ENCODE measurements at regions not wholly inside any gene's neighbourhood (a gene's known extent, or its start where the extent isn't known, plus 50 kb on each side); places are given as distances from the start of the nearest gene placed in this dataset.

DNA sequence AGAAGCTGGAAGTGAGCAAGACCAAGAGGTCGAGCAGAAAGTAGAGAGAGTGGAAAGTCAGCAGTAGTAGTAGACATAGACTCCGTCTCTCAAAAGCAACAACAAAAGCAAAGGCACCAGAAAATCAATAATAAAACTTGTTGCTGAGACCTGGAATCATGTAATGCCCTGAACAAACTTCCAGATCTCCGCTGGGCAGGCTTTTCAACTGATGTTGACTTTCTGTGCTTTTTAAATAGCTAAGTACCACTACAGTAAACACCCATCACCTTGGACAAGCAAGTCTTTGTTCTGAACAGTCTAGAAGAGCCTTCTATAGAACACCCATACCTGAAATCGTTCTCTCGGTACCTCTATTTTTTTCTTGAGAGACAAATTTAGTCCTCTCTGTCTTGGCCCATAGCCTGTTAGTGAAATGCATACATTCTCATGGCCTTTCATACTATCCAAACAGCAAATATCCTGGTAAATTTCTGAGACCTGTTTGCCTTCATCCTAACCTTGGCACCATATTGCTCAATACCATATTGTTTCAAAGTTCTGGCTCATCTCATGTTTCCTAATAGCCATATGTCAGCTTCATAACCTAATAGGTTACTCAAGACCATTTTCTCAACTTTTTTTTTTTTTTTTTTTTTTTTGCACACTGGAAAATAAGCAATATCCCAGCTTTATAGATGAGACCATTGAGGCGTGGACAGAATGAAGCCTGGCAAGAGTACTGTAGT lies 200.6 kb upstream of the RBPJ start:
- TF ChIP-seq POU5F1 (IDR thresholded peaks at IDR 0.05; ENCODE audit: low read depth, low read length) (no peak), ZNF274 (IDR thresholded peaks at IDR 0.05; ENCODE audit: borderline replicate concordance, extremely low read depth, low read length) (no peak), TAF1 (IDR thresholded peaks at IDR 0.05; ENCODE audit: low read depth, low read length) (no peak), YY1 (IDR thresholded peaks at IDR 0.05; ENCODE audit: low read depth, low read length) (no peak), SUZ12 (IDR thresholded peaks at IDR 0.05; ENCODE audit: low read length) (no peak), CREB1 (IDR thresholded peaks at IDR 0.05) (no peak), POLR2A (IDR thresholded peaks at IDR 0.05; ENCODE audit: control extremely low read depth in 1 of 2, low read depth in 2 of 2, low read length in 2 of 2) (no peak), JUN (IDR thresholded peaks at IDR 0.05; ENCODE audit: low read depth, low read length) (no peak), POLR2AphosphoS5 (IDR thresholded peaks at IDR 0.05; ENCODE audit: low read depth, low read length) (no peak), EP300 (IDR thresholded peaks at IDR 0.05; ENCODE audit: borderline replicate concordance in 1 of 2, low read depth in 2 of 2, low read length in 2 of 2) (no peak), CEBPB (IDR thresholded peaks at IDR 0.05; ENCODE audit: low read depth, low read length) (no peak), CBX5 (IDR thresholded peaks at IDR 0.05; ENCODE audit: low read depth, low read length) (no peak), RFX5 (IDR thresholded peaks at IDR 0.05; ENCODE audit: borderline replicate concordance, low read depth, low read length) (no peak)
- TF ChIP-seq, protein P1, sequence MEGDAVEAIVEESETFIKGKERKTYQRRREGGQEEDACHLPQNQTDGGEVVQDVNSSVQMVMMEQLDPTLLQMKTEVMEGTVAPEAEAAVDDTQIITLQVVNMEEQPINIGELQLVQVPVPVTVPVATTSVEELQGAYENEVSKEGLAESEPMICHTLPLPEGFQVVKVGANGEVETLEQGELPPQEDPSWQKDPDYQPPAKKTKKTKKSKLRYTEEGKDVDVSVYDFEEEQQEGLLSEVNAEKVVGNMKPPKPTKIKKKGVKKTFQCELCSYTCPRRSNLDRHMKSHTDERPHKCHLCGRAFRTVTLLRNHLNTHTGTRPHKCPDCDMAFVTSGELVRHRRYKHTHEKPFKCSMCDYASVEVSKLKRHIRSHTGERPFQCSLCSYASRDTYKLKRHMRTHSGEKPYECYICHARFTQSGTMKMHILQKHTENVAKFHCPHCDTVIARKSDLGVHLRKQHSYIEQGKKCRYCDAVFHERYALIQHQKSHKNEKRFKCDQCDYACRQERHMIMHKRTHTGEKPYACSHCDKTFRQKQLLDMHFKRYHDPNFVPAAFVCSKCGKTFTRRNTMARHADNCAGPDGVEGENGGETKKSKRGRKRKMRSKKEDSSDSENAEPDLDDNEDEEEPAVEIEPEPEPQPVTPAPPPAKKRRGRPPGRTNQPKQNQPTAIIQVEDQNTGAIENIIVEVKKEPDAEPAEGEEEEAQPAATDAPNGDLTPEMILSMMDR (IDR thresholded peaks at IDR 0.05; ENCODE audit: control extremely low read depth in 1 of 3, insufficient read depth in 1 of 3, low read depth in 1 of 3, low read length in 3 of 3): no peak

Measured in H1 (cell line).